GM10248 (cell line): ENCODE measurements at regions not wholly inside any gene's neighbourhood (a gene's known extent, or its start where the extent isn't known, plus 50 kb on each side); places are given as distances from the start of the nearest gene placed in this dataset.

Experiments used
- CTCF ChIA-PET: fragments of 300-600 bp; sonication (Branson Sonifier 250); formaldehyde crosslinking; extraction: SDS; loops from one replicate; lab custom pipeline; 2021; ENCODE audit warnings: antibody characterized with exemption; lab: Yijun Ruan, JAX
- POLR2A ChIA-PET: fragments of 350-650 bp; sonication (Branson Sonifier 250); formaldehyde crosslinking; extraction: SDS; loops from one replicate; lab custom pipeline; 2020; ENCODE audit warnings: antibody characterized with exemption; lab: Yijun Ruan, JAX
- DNase-seq: peaks from one replicate; pipeline ENCODE4 v3.0.0; 2012; ENCODE audit errors: extremely low spot score
- TF ChIP-seq, protein P1 (sequence below): IDR thresholded peaks from 2 replicates; pipeline ENCODE4 v1.5.1; 2012; ENCODE audit warnings: mild to moderate bottlenecking, low read depth; ENCODE audit errors: extremely low read depth, missing control alignments, control extremely low read depth

DNA sequence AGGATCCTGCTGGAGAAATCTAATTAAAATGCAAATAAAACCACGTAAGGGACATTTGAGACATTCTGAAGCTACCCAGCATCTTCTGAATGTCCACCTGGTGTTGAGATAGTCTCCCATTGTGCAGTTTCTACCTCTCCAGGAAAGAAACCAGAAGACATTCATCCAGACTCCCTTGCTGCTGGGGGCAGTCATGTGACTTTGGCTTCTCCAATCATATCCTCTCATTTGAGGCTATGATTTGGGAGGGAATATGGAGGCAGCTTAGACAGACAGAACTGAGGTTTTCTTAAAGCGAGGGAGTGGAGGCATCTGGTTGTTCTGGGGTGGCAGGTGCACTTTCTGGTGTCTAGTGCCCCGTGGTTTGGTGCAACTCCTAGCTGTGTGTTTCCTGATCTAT is 315.2 kb upstream of the SULF2 start:
- POLR2A ChIA-PET = no interaction called here
- CTCF ChIA-PET = no interaction called here
- no peak for DNase-seq
- TF ChIP-seq, protein P1, sequence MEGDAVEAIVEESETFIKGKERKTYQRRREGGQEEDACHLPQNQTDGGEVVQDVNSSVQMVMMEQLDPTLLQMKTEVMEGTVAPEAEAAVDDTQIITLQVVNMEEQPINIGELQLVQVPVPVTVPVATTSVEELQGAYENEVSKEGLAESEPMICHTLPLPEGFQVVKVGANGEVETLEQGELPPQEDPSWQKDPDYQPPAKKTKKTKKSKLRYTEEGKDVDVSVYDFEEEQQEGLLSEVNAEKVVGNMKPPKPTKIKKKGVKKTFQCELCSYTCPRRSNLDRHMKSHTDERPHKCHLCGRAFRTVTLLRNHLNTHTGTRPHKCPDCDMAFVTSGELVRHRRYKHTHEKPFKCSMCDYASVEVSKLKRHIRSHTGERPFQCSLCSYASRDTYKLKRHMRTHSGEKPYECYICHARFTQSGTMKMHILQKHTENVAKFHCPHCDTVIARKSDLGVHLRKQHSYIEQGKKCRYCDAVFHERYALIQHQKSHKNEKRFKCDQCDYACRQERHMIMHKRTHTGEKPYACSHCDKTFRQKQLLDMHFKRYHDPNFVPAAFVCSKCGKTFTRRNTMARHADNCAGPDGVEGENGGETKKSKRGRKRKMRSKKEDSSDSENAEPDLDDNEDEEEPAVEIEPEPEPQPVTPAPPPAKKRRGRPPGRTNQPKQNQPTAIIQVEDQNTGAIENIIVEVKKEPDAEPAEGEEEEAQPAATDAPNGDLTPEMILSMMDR = no peak

DNA sequence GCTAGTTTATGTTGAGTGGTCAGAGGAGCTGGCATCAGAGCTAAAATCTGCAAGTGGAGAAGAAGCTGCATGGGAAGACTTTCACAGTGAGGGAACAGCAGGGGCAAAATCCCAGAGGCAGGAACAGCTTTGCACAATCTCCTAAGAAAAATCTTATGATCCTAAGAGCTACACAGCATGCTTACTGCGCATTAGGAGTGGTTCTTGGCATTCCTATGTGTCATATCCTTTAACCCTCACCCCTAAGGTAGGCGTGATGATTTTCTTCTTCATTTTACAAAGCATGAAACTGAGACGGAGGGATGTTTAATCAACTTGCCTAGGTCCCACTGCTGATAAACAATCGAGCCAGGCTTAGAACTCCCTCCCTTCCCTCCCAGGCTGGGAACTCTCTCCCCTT is 313.6 kb upstream of the SULF2 start:
- DNase-seq = no peak
- TF ChIP-seq, protein P1 = no peak
- ChIA-PET CTCF (interaction anchor here (1.0 to 1.6 kb wide), 2 partner anchors 11 to 18 kb away, joined by 3 read pairs; no protein-coding TSS in a partner anchor), POLR2A (no interaction called here)

DNA sequence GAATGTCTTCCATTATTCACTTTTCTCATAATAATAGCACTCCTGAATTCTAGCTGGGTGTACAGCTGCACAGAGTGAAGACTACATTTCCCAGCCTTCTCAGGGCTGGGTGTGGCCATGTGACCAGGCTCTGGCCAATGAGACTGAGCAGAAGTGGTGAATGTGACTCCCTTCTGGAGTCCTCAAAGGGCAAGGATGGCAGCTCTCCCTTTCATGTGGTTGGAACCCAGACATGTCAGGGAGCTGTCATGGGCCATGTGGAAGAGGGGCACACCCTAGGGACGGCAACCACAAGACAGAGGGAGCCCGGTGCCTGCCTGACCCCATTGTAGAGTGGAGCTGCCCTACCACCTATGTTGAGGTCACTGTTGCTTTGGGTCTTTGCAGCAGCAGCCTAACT is 312.8 kb upstream of the SULF2 start:
- no peak for DNase-seq
- TF ChIP-seq, protein P1 = no peak
- ChIA-PET POLR2A (no interaction called here), CTCF (interaction anchor here (1.0 to 1.6 kb wide), 2 partner anchors 12 to 17 kb away, joined by 3 read pairs; no protein-coding TSS in a partner anchor)

DNA sequence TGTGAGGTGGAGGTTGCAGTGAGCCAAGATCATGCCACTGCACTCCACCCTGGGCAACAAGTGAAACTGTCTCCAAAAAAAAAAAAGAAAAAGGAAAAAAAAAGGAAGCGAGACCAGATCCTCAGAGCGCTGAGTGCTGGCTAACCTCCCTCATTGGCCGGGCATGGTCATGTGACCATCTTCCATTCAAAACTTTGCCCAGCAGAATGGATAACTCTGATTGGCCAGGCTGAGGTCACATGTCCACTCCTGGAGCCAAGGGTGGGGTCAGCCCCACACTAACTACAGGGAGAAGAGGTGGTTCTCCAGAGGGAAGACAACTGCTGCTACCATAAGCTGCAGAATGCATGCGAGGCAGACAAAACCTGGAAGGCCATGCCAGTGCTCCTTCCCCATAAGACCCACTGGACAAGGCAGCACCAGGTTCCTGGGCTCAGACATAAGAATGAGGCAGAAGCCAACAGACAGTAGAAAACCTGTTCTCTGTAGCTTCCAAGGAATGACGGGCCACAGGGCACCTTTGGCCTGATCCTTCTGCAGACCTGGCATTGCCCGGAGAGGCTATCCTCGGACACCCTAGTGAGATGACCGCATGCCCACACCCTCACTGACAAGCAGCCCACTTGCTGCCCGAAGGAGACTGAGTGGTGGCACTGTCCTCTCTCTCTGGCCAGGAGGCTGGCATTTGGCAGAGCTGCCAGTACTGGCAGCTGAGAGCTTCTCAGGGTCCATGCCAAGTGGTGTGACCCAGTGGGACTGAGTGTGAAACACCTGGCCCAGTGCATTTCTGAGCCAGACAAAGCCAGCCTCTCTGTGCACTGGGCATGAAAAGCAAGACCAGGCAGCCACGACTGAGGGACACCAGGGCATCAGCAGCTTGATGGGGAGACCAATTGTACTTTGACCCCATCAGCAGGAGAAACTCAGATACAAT is 311.9 kb upstream of the SULF2 start:
- ChIA-PET POLR2A (no interaction called here), CTCF (interaction anchor here (1.4 kb wide), 1 partner anchor 16 kb away, joined by 4 read pairs; no protein-coding TSS in a partner anchor)
- TF ChIP-seq, protein P1 = no peak
- DNase-seq = no peak

DNA sequence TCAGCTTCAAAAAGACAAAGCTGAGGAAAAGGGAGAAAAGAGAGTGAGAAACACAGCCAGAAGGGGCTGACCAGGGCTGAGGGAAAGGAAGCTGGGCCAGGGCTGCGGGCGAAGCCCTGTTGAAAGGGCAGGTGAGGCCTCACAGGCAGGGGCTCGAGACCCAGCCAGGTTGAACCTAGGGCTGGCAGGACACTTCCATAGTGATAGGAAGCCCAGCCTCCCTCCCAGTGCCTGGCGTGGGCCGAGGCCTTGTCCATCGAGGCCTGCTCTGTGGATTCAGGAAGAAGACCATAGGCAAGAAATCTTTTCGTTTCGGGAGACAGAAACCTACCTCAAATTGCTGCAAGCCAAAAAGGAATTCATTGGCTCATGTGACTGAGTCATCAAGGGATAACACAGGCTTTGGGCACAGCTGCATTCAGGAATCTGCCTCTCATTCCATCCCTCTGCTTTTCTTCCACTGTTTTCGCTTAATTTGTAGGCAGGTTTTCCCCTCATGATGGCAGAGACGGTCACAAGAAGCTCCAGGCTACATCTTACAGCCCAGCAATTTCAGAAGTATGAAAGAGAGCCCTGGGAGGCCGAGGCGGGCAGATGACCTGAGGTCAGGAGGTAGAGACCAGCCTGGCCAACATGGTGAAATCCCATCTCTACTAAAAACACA is 311.1 kb upstream of the SULF2 start:
- DNase-seq = no peak
- ChIA-PET CTCF (interaction anchor here (1.4 kb wide), 1 partner anchor 15 kb away, joined by 4 read pairs; no protein-coding TSS in a partner anchor), POLR2A (no interaction called here)
- TF ChIP-seq, protein P1 = no peak

DNA sequence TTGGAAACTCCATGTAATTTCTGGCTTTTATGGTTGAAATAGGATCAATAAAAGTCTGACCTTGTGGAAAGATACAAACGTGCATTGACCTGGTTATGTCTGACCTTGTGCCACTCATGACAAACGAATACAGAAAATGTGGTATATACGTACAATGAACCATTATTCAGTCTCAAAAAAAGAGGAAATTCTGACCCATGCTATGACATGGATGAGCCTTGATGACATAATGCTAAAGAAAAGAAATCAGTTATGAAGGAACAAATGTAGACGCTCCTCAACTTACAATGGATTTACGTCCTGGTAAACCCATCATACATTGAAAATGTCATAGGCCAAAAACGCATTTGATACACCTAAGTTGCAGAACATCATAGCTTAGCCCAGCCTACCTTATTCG is 309.7 kb upstream of the SULF2 start:
- DNase-seq = no peak
- TF ChIP-seq, protein P1 = no peak
- ChIA-PET CTCF (no interaction called here), POLR2A (no interaction called here)
